ENCODE measurements at regions not wholly inside any gene's neighbourhood (a gene's known extent, or its start where the extent isn't known, plus 50 kb on each side); places are given as distances from the start of the nearest gene placed in this dataset.

DNA sequence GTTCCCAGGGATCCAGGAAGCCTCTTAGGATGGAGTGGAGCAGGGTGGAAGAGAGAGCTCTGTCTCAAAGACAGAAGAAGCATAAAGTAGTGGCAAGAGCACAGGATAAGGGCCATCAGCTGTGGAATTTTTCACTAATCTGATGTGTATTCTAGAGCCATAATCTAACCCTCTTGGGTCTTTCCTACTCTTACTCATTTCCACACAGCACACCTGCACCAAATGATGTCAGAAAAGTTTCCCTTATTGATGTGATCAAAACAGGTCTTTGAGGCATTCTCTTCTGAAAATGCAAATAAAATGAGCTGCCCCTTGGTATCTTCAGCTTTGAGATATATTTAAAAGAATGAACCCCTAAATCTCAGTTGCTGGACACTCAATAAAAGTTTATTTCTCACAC is 415.1 kb upstream of the CHST9 start:
- no peak overlapping the region for H3K27ac ChIP-seq (ENCODE audit: low read length)
- no peaks in the 10 kb centered on the region for H3K9me3 ChIP-seq (ENCODE audit: control insufficient read depth in 1 of 2, low read length in 2 of 2)
- H3K27me3 ChIP-seq (ENCODE audit: low read depth, low read length), result no peaks in the 10 kb centered on the region
- no peak overlapping the region for H3K4me3 ChIP-seq (ENCODE audit: low read depth in 1 of 2, low read length in 2 of 2)
- no peaks in the 10 kb centered on the region for H3K4me1 ChIP-seq (ENCODE audit: control insufficient read depth in 1 of 2, insufficient read depth in 2 of 2, low read length in 2 of 2)
- no peaks in the 10 kb centered on the region for H3K36me3 ChIP-seq (ENCODE audit: control insufficient read depth in 1 of 2, insufficient read depth in 2 of 2, low read length in 2 of 2)

- Histone ChIP-seq H3K27ac (ENCODE audit: low read length) (no peak overlapping the region), H3K4me1 (ENCODE audit: control insufficient read depth in 1 of 2, insufficient read depth in 2 of 2, low read length in 2 of 2) (no peaks in the 10 kb centered on the region), H3K36me3 (ENCODE audit: control insufficient read depth in 1 of 2, insufficient read depth in 2 of 2, low read length in 2 of 2) (no peaks in the 10 kb centered on the region), H3K9me3 (ENCODE audit: control insufficient read depth in 1 of 2, low read length in 2 of 2) (no peaks in the 10 kb centered on the region), H3K4me3 (ENCODE audit: low read depth in 1 of 2, low read length in 2 of 2) (no peak overlapping the region), H3K27me3 (ENCODE audit: low read depth, low read length) (no peaks in the 10 kb centered on the region)
Measured at GRCh38 chr18:27599202-27599829, 414.2 kb upstream of the CHST9 start.

DNA sequence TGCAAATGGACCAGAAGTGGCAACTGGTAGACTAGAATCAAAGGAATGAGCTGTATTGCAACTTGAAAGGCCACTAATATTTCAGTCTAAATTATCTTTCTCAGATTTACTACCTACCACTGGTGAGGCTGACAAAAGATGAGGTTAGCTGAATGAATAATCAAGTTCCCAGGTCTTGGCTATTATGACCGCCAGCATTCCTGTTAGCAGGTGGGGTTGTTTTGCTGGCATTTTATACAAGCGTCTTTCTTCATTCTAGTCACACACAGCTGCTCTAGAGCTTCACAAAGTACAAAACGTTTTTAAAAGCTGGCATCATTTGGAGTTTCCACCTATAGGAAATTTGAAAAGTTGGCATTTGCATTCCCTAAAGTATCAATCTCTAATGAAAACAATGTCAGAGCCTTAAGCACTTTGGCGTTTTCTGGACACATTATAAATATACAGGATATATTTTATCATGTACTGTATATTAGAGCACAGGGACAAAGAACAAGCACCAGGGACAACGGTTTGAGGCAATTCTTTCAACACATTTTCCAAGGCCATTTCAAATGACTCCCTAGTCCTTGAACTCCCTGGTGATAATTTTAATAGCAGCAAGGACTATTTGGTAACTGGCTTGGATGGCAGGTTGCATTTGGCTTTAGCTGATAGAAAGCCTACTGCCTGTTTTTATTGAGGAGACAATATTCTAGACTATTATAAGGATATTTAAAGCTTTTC is 410.2 kb upstream of the CHST9 start:
- H3K4me1 ChIP-seq (ENCODE audit: control insufficient read depth in 1 of 2, insufficient read depth in 2 of 2, low read length in 2 of 2), result no peaks in the 10 kb centered on the region
- H3K27me3 ChIP-seq (ENCODE audit: low read depth, low read length), result no peaks in the 10 kb centered on the region
- H3K36me3 ChIP-seq (ENCODE audit: control insufficient read depth in 1 of 2, insufficient read depth in 2 of 2, low read length in 2 of 2), result no peaks in the 10 kb centered on the region
- no peaks in the 10 kb centered on the region for H3K9me3 ChIP-seq (ENCODE audit: control insufficient read depth in 1 of 2, low read length in 2 of 2)
- H3K27ac ChIP-seq (ENCODE audit: low read length), result no peak overlapping the region
- no peak overlapping the region for H3K4me3 ChIP-seq (ENCODE audit: low read depth in 1 of 2, low read length in 2 of 2)

GRCh38 chr18:27585602-27586173 is 400.6 kb upstream of the CHST9 start:
- Histone ChIP-seq H3K27me3 (ENCODE audit: low read depth, low read length) (no peaks in the 10 kb centered on the region), H3K36me3 (ENCODE audit: control insufficient read depth in 1 of 2, insufficient read depth in 2 of 2, low read length in 2 of 2) (no peaks in the 10 kb centered on the region), H3K4me1 (ENCODE audit: control insufficient read depth in 1 of 2, insufficient read depth in 2 of 2, low read length in 2 of 2) (no peaks in the 10 kb centered on the region), H3K4me3 (ENCODE audit: low read depth in 1 of 2, low read length in 2 of 2) (no peak overlapping the region), H3K27ac (ENCODE audit: low read length) (no peak overlapping the region), H3K9me3 (ENCODE audit: control insufficient read depth in 1 of 2, low read length in 2 of 2) (peaks cover 4 to 11% of the 10 kb centered on the region in 2 donors)

- H3K4me3 ChIP-seq (ENCODE audit: low read depth in 1 of 2, low read length in 2 of 2), result no peak overlapping the region
Measured at GRCh38 chr18:27583466-27583865, 398.4 kb upstream of the CHST9 start.

DNA sequence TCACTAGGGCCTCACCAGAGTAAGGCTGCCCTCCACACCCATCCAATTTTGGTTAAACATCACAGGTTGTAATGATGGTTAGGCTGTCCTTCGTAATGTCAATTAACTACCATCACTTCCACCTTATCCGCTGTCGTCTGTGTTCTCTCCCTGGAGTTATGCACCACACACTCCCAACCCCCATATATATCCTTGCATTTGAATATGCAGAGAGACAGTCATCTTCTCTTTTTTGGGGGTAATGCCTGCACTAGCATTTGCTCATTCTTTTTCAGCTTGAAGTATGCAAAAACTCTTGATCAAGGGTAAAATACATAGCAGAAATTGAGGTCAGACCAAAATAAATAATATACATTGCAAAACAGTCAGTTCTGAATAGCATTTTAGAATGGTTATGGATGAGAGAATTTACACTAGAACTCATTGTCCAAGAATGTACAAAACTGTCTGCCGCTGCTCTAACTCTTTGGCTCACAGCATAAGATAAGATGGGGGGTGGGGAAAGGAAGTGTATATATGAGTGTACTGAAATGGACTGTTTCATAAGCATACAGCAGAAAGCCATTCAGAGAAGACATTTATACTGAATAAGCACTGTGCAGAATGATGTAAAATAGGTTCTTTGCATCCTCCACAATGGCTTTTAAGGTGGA is 397.8 kb upstream of the CHST9 start:
- H3K27me3 ChIP-seq (ENCODE audit: low read depth, low read length), result no peaks in the 10 kb centered on the region
- H3K4me3 ChIP-seq (ENCODE audit: low read depth in 1 of 2, low read length in 2 of 2), result no peak overlapping the region
- H3K27ac ChIP-seq (ENCODE audit: low read length), result no peak overlapping the region
- no peaks in the 10 kb centered on the region for H3K36me3 ChIP-seq (ENCODE audit: control insufficient read depth in 1 of 2, insufficient read depth in 2 of 2, low read length in 2 of 2)
- no peaks in the 10 kb centered on the region for H3K4me1 ChIP-seq (ENCODE audit: control insufficient read depth in 1 of 2, insufficient read depth in 2 of 2, low read length in 2 of 2)
- peaks cover 4 to 11% of the 10 kb centered on the region in 2 donors for H3K9me3 ChIP-seq (ENCODE audit: control insufficient read depth in 1 of 2, low read length in 2 of 2)

More at GRCh38 chr18:27583466-27583865, 398.4 kb upstream of the CHST9 start:
- Histone ChIP-seq H3K27me3 (ENCODE audit: low read depth, low read length) (no peaks in the 10 kb centered on the region), H3K36me3 (ENCODE audit: control insufficient read depth in 1 of 2, insufficient read depth in 2 of 2, low read length in 2 of 2) (no peaks in the 10 kb centered on the region), H3K4me1 (ENCODE audit: control insufficient read depth in 1 of 2, insufficient read depth in 2 of 2, low read length in 2 of 2) (no peaks in the 10 kb centered on the region), H3K9me3 (ENCODE audit: control insufficient read depth in 1 of 2, low read length in 2 of 2) (peaks cover 4 to 11% of the 10 kb centered on the region in 2 donors), H3K27ac (ENCODE audit: low read length) (no peak overlapping the region)

GRCh38 chr18:27581296-27581904 is 396.3 kb upstream of the CHST9 start:
- Histone ChIP-seq H3K27me3 (ENCODE audit: low read depth, low read length) (no peaks in the 10 kb centered on the region), H3K4me1 (ENCODE audit: control insufficient read depth in 1 of 2, insufficient read depth in 2 of 2, low read length in 2 of 2) (no peaks in the 10 kb centered on the region), H3K27ac (ENCODE audit: low read length) (no peak overlapping the region), H3K9me3 (ENCODE audit: control insufficient read depth in 1 of 2, low read length in 2 of 2) (peaks cover 4 to 11% of the 10 kb centered on the region in 2 donors), H3K4me3 (ENCODE audit: low read depth in 1 of 2, low read length in 2 of 2) (no peak overlapping the region), H3K36me3 (ENCODE audit: control insufficient read depth in 1 of 2, insufficient read depth in 2 of 2, low read length in 2 of 2) (no peaks in the 10 kb centered on the region)

- Histone ChIP-seq H3K4me3 (ENCODE audit: low read depth in 1 of 2, low read length in 2 of 2) (no peak overlapping the region), H3K36me3 (ENCODE audit: control insufficient read depth in 1 of 2, insufficient read depth in 2 of 2, low read length in 2 of 2) (no peaks in the 10 kb centered on the region)
Measured at GRCh38 chr18:27579364-27579763, 394.3 kb upstream of the CHST9 start.

DNA sequence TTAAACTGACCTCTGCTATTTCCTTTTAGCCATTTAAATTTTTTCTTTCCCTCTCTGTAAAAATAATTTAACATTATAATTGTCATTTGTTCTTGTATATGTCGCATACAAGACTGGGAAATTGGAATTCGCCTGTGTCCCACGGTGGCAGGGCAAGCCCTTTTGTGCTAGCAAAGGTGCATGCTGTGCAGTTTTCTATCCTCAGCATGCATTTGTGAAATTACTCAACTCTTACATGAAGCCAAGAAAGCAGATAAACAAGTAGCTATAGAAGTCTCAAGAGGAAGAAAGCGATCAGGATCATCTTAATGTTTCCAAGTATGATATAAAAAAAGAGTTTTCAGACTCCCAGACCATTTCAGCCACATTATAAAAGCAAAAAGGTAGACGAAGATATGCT is 392.6 kb upstream of the CHST9 start:
- Histone ChIP-seq H3K36me3 (ENCODE audit: control insufficient read depth in 1 of 2, insufficient read depth in 2 of 2, low read length in 2 of 2) (no peaks in the 10 kb centered on the region), H3K9me3 (ENCODE audit: control insufficient read depth in 1 of 2, low read length in 2 of 2) (peaks cover 4 to 10% of the 10 kb centered on the region in 2 donors), H3K4me3 (ENCODE audit: low read depth in 1 of 2, low read length in 2 of 2) (no peak overlapping the region), H3K4me1 (ENCODE audit: control insufficient read depth in 1 of 2, insufficient read depth in 2 of 2, low read length in 2 of 2) (no peaks in the 10 kb centered on the region), H3K27me3 (ENCODE audit: low read depth, low read length) (no peaks in the 10 kb centered on the region), H3K27ac (ENCODE audit: low read length) (no peak overlapping the region)

More at GRCh38 chr18:27579364-27579763, 394.3 kb upstream of the CHST9 start:
- peaks cover 4 to 11% of the 10 kb centered on the region in 2 donors for H3K9me3 ChIP-seq (ENCODE audit: control insufficient read depth in 1 of 2, low read length in 2 of 2)
- H3K27me3 ChIP-seq (ENCODE audit: low read depth, low read length), result no peaks in the 10 kb centered on the region
- no peaks in the 10 kb centered on the region for H3K4me1 ChIP-seq (ENCODE audit: control insufficient read depth in 1 of 2, insufficient read depth in 2 of 2, low read length in 2 of 2)
- no peak overlapping the region for H3K27ac ChIP-seq (ENCODE audit: low read length)

GRCh38 chr18:27577265-27577664 is 392.2 kb upstream of the CHST9 start:
- H3K36me3 ChIP-seq (ENCODE audit: control insufficient read depth in 1 of 2, insufficient read depth in 2 of 2, low read length in 2 of 2), result no peaks in the 10 kb centered on the region
- H3K4me1 ChIP-seq (ENCODE audit: control insufficient read depth in 1 of 2, insufficient read depth in 2 of 2, low read length in 2 of 2), result no peaks in the 10 kb centered on the region
- peaks cover 4 to 5% of the 10 kb centered on the region in 2 donors for H3K9me3 ChIP-seq (ENCODE audit: control insufficient read depth in 1 of 2, low read length in 2 of 2)
- H3K27ac ChIP-seq (ENCODE audit: low read length), result no peak overlapping the region
- no peak overlapping the region for H3K4me3 ChIP-seq (ENCODE audit: low read depth in 1 of 2, low read length in 2 of 2)
- H3K27me3 ChIP-seq (ENCODE audit: low read depth, low read length), result no peaks in the 10 kb centered on the region

- no peak overlapping the region for H3K27ac ChIP-seq (ENCODE audit: low read length)
- no peaks in the 10 kb centered on the region for H3K36me3 ChIP-seq (ENCODE audit: control insufficient read depth in 1 of 2, insufficient read depth in 2 of 2, low read length in 2 of 2)
- no peaks in the 10 kb centered on the region for H3K4me1 ChIP-seq (ENCODE audit: control insufficient read depth in 1 of 2, insufficient read depth in 2 of 2, low read length in 2 of 2)
- no peaks in the 10 kb centered on the region for H3K27me3 ChIP-seq (ENCODE audit: low read depth, low read length)
- no peak overlapping the region for H3K4me3 ChIP-seq (ENCODE audit: low read depth in 1 of 2, low read length in 2 of 2)
- H3K9me3 ChIP-seq (ENCODE audit: control insufficient read depth in 1 of 2, low read length in 2 of 2), result no peaks in the 10 kb centered on the region
Measured at GRCh38 chr18:27567434-27567833, 382.3 kb upstream of the CHST9 start.
